ENCODE measurements at regions not wholly inside any gene's neighbourhood (a gene's known extent, or its start where the extent isn't known, plus 50 kb on each side); places are given as distances from the start of the nearest gene placed in this dataset.

GRCh38 chr3:5442786-5443138 lies 255.3 kb downstream of the EDEM1 start:
- TF ChIP-seq CTCF (IDR thresholded peaks at IDR 0.05) (no peak), POLR2A (IDR thresholded peaks at IDR 0.05) (no peak), EP300 (IDR thresholded peaks at IDR 0.05) (no peak)
